DND-41 (cell line): ENCODE measurements at regions not wholly inside any gene's neighbourhood (a gene's known extent, or its start where the extent isn't known, plus 50 kb on each side); places are given as distances from the start of the nearest gene placed in this dataset.

Experiments
- CTCF ChIP-seq: IDR thresholded peaks from 2 replicates; pipeline ENCODE4 v1.5.1; 2012; ENCODE audit warnings: borderline replicate concordance, low read length, moderate library complexity, mild to moderate bottlenecking; ENCODE audit not compliant: poor library complexity, severe bottlenecking; ENCODE audit errors: extremely low read depth
- EZH2 ChIP-seq: IDR thresholded peaks from 3 replicates; pipeline ENCODE4 v1.6.1; 2012; ENCODE audit warnings: borderline replicate concordance, low read depth, mild to moderate bottlenecking, moderate library complexity, low read length, inconsistent platforms; ENCODE audit not compliant: severe bottlenecking

GRCh38 chr13:77828799-77829198 is 89.8 kb downstream of the EDNRB start:
- TF ChIP-seq CTCF, result no peak
- TF ChIP-seq EZH2, result no peak
